ENCODE measurements at regions not wholly inside any gene's neighbourhood (a gene's known extent, or its start where the extent isn't known, plus 50 kb on each side); places are given as distances from the start of the nearest gene placed in this dataset.
"Not testable (repeated sequence)": the region's sequence is repeated elsewhere in the genome, so short reads cannot be mapped to it uniquely, and the experiment has no call there.

DNA sequence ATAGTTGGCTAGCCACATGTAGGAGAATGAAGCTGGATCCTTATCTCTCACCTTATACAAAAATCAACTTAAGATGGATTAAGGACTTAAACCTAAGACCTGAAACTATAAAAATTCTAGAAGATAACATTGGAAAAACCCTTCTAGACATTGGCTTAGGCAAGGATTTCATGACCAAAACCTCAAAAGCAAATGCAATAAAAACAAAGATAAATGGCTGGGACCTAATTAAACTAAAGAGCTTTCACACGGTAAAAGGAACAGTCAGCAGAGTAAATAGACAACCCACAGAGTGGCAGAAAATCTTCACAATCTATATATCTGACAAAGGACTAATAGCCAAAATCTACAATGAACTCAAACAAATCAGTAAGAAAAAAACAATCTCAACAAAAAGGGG lies 202.7 kb upstream of the ARID2 start:
- TF ChIP-seq, protein P1, sequence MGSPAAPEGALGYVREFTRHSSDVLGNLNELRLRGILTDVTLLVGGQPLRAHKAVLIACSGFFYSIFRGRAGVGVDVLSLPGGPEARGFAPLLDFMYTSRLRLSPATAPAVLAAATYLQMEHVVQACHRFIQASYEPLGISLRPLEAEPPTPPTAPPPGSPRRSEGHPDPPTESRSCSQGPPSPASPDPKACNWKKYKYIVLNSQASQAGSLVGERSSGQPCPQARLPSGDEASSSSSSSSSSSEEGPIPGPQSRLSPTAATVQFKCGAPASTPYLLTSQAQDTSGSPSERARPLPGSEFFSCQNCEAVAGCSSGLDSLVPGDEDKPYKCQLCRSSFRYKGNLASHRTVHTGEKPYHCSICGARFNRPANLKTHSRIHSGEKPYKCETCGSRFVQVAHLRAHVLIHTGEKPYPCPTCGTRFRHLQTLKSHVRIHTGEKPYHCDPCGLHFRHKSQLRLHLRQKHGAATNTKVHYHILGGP (tag by site-specific recombination; IDR thresholded peaks at IDR 0.05) = peak; percentile 67; the same call in 1 of the 2 replicates
- TF ChIP-seq ZXDB (tag by site-specific recombination; IDR thresholded peaks at IDR 0.05) (0 out of 2 replicates have a peak, but pooled peaks have one; percentile 22), FEZF1 (tag by site-specific recombination; IDR thresholded peaks at IDR 0.05) (peak; percentile 65)
- POLR2A ChIA-PET; H3K4me1 ChIP-seq (ENCODE audit: control insufficient read depth, insufficient read depth, low read length); H3K27ac ChIP-seq (ENCODE audit: extremely low read depth, low read depth, low read length); H3K9me3 ChIP-seq (ENCODE audit: control insufficient read depth, insufficient read depth, low read depth, low read length); H3K36me3 ChIP-seq (ENCODE audit: control insufficient read depth in 2 of 2, insufficient read depth in 1 of 2, low read length in 2 of 2); CTCF ChIA-PET; H3K4me3 ChIP-seq (ENCODE audit: low read depth, low read length): not testable (repeated sequence)

DNA sequence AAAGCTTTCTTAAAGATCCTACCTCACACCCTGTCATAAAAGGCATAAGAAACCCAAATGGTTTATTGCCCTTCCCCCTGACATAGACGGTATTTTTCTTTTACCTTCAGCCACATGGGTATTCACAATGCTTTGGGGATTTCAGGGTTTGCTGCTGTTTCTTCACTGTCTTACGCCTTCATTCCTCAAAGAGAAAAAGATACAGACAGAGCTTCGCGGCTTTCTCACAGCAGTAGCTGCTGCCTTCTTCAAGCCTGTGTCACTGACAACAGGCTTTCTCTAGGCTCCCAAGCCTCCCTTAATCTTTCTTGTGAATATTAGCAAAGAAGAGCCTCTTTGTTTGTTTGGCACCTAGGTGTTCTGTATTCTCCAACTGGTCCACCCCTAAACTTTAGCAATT lies 197.4 kb upstream of the ARID2 start:
- ChIA-PET POLR2A (interaction anchor here (0.7 kb wide), 1 partner anchor 82 kb away, joined by 4 read pairs; no protein-coding TSS in a partner anchor), CTCF (interaction anchor here (0.7 to 1.0 kb wide), 3 partner anchors 12 to 15 kb away, joined by 3 to 4 read pairs (median 3); no protein-coding TSS in a partner anchor)
- TF ChIP-seq ZNF747 (tag by site-specific recombination; IDR thresholded peaks at IDR 0.05) (no peak), SALL2 (tag by site-specific recombination; IDR thresholded peaks at IDR 0.05; ENCODE audit: borderline replicate concordance) (no peak), ZNF792 (tag by site-specific recombination; IDR thresholded peaks at IDR 0.05) (no peak), ZNF555 (tag by site-specific recombination; conservative IDR thresholded peaks at IDR 0.05) (no peak), ZNF610 (tag by site-specific recombination; IDR thresholded peaks at IDR 0.05; ENCODE audit: borderline replicate concordance) (no peak), ZNF394 (tag by site-specific recombination; IDR thresholded peaks at IDR 0.05; ENCODE audit: borderline replicate concordance) (no peak), ZNF560 (tag by site-specific recombination; IDR thresholded peaks at IDR 0.05; ENCODE audit: borderline replicate concordance) (no peak), ZFP69B (tag by site-specific recombination; IDR thresholded peaks at IDR 0.05) (no peak), ZNF791 (tag by site-specific recombination; IDR thresholded peaks at IDR 0.05) (no peak), ZNF324 (tag by site-specific recombination; IDR thresholded peaks at IDR 0.05) (no peak)
- TF ChIP-seq, protein P2, sequence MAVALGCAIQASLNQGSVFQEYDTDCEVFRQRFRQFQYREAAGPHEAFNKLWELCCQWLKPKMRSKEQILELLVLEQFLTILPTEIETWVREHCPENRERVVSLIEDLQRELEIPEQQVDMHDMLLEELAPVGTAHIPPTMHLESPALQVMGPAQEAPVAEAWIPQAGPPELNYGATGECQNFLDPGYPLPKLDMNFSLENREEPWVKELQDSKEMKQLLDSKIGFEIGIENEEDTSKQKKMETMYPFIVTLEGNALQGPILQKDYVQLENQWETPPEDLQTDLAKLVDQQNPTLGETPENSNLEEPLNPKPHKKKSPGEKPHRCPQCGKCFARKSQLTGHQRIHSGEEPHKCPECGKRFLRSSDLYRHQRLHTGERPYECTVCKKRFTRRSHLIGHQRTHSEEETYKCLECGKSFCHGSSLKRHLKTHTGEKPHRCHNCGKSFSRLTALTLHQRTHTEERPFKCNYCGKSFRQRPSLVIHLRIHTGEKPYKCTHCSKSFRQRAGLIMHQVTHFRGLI (tag by site-specific recombination; IDR thresholded peaks at IDR 0.05) = no peak
- TF ChIP-seq, protein P3, sequence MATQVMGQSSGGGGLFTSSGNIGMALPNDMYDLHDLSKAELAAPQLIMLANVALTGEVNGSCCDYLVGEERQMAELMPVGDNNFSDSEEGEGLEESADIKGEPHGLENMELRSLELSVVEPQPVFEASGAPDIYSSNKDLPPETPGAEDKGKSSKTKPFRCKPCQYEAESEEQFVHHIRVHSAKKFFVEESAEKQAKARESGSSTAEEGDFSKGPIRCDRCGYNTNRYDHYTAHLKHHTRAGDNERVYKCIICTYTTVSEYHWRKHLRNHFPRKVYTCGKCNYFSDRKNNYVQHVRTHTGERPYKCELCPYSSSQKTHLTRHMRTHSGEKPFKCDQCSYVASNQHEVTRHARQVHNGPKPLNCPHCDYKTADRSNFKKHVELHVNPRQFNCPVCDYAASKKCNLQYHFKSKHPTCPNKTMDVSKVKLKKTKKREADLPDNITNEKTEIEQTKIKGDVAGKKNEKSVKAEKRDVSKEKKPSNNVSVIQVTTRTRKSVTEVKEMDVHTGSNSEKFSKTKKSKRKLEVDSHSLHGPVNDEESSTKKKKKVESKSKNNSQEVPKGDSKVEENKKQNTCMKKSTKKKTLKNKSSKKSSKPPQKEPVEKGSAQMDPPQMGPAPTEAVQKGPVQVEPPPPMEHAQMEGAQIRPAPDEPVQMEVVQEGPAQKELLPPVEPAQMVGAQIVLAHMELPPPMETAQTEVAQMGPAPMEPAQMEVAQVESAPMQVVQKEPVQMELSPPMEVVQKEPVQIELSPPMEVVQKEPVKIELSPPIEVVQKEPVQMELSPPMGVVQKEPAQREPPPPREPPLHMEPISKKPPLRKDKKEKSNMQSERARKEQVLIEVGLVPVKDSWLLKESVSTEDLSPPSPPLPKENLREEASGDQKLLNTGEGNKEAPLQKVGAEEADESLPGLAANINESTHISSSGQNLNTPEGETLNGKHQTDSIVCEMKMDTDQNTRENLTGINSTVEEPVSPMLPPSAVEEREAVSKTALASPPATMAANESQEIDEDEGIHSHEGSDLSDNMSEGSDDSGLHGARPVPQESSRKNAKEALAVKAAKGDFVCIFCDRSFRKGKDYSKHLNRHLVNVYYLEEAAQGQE (tag by site-specific recombination; IDR thresholded peaks at IDR 0.05) = no peak
- TF ChIP-seq, protein P4, sequence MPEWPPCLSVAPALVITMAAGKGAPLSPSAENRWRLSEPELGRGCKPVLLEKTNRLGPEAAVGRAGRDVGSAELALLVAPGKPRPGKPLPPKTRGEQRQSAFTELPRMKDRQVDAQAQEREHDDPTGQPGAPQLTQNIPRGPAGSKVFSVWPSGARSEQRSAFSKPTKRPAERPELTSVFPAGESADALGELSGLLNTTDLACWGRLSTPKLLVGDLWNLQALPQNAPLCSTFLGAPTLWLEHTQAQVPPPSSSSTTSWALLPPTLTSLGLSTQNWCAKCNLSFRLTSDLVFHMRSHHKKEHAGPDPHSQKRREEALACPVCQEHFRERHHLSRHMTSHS (tag by site-specific recombination; IDR thresholded peaks at IDR 0.05) = no peak
- H3K27ac ChIP-seq (ENCODE audit: extremely low read depth, low read depth, low read length) = no peak overlapping the region
- H3K36me3 ChIP-seq (ENCODE audit: control insufficient read depth in 2 of 2, insufficient read depth in 1 of 2, low read length in 2 of 2) = no peaks in the 10 kb centered on the region
- no peak overlapping the region for H3K4me3 ChIP-seq (ENCODE audit: low read depth, low read length)
- no peaks in the 10 kb centered on the region; the same call in 1 of the 2 replicates for H3K4me1 ChIP-seq (ENCODE audit: control insufficient read depth, insufficient read depth, low read length)
- H3K9me3 ChIP-seq (ENCODE audit: control insufficient read depth, insufficient read depth, low read depth, low read length) = no peaks in the 10 kb centered on the region; the same call in 1 of the 2 replicates

All from HEK293 (cell line).